Right lobe of liver (tissue), 6 donors: ENCODE measurements at regions not wholly inside any gene's neighbourhood (a gene's known extent, or its start where the extent isn't known, plus 50 kb on each side); places are given as distances from the start of the nearest gene placed in this dataset.

ENCODE experiments used
- ATAC-seq, 4 donors: fragments of 200-7000 bp; cut with Tn5 transposase; one replicate each; pipeline ENCODE4 v1.9.1; 2020; ENCODE audit warnings: mild to moderate bottlenecking in 4 of 4, moderate library complexity in 4 of 4
- DNase-seq, 3 donors: peaks; one replicate each; pipeline ENCODE4 v3.0.0-alpha.2; 2020
- H3K27ac ChIP-seq, 3 donors: fragments of 200-600 bp; one replicate each; pipeline ENCODE4 v1.8.0; 2022
- H3K27me3 ChIP-seq, 2 donors: fragments of 200-600 bp; one replicate each; pipeline ENCODE4 v1.8.0; 2022
- H3K36me3 ChIP-seq, 4 donors: fragments of 200-600 bp; sonication (generic) in 1 of 4; one replicate each; pipeline versions ENCODE4 v1.5.1 to v1.8.0; 2017 to 2022; ENCODE audit warnings: control low read depth in 1 of 4
- H3K4me1 ChIP-seq, 4 donors: fragments of 200-600 bp; sonication (generic) in 1 of 4; one replicate each; pipeline versions ENCODE4 v1.5.1 to v1.8.0; 2017 to 2022; ENCODE audit warnings: control low read depth in 1 of 4
- H3K4me3 ChIP-seq, 3 donors: fragments of 200-600 bp; one replicate each; pipeline ENCODE4 v1.8.0; 2022
- H3K9me3 ChIP-seq, 4 donors: fragments of 200-600 bp; sonication (generic) in 1 of 4; one replicate each; pipeline versions ENCODE4 v1.5.1 to v1.8.0; 2017 to 2022; ENCODE audit warnings: control low read depth in 1 of 4
- CTCF ChIP-seq, 4 donors: fragments of 200-600 bp in 3 of 4; fragments of 450-650 bp in 1 of 4; IDR thresholded peaks; one replicate each; pipeline versions ENCODE4 v1.5.1 to v1.8.0; 2016 to 2022; ENCODE audit warnings: antibody characterized with exemption in 4 of 4, mild to moderate bottlenecking in 2 of 4
- POLR2A ChIP-seq: fragments of 450-650 bp; IDR thresholded peaks from one replicate; pipeline ENCODE4 v1.6.1; 2017; ENCODE audit warnings: antibody characterized with exemption, mild to moderate bottlenecking
- WGBS: methylation state at CpG from one replicate; pipeline ENCODE4 v1.1.6; 2018; ENCODE audit warnings: low coverage, low lambda C conversion rate; ENCODE audit not compliant: insufficient coverage; ENCODE audit errors: missing lambda C conversion rate; 5-methylcytosine and 5-hydroxymethylcytosine counted together
- intact Hi-C, 2 donors: fragments of 100-400 bp; cut with DNase I; formaldehyde crosslinking; loops; one replicate each; pipeline versions ENCODE4 v1.11.2 to v1.14.1; 2022
- donor health status: DM: no; HTN: yes; CAD: no.
- donor health status: DM: no; HTN: no; CAD: no.
- donor health status: DM: no; HTN: no; CAD: no.
- donor health status: DM: no; HTN: yes; CAD: no.
- donor health status: DM: no; HTN: yes; CAD: no.

GRCh38 chr17:77636835-77637817 lies 321.4 kb upstream of the TNRC6C start:
- H3K4me3 ChIP-seq = no peak overlapping the region
- H3K9me3 ChIP-seq = no peaks in the 10 kb centered on the region
- TF ChIP-seq POLR2A = no peak
- no peak for TF ChIP-seq CTCF (IDR thresholded peaks at IDR 0.05)
- no peaks in the 10 kb centered on the region for H3K36me3 ChIP-seq
- ATAC-seq (no peak), DNase-seq (peak in 1 of 3 donors; percentile 37)
- H3K27me3 ChIP-seq = no peaks in the 10 kb centered on the region
- WGBS = 67% methylated on average over 11 of the region's 19 CpGs
- no peak overlapping the region for H3K27ac ChIP-seq
- no peaks in the 10 kb centered on the region for H3K4me1 ChIP-seq
- intact Hi-C loops = no loop called here

GRCh38 chr17:77637818-77638575 lies 320.5 kb upstream of the TNRC6C start:
- Histone ChIP-seq H3K4me1 (no peaks in the 10 kb centered on the region), H3K9me3 (no peaks in the 10 kb centered on the region), H3K4me3 (no peak overlapping the region), H3K36me3 (no peaks in the 10 kb centered on the region), H3K27ac (no peak overlapping the region), H3K27me3 (no peaks in the 10 kb centered on the region)
- WGBS = 56% methylated on average over 2 of the region's 16 CpGs
- TF ChIP-seq POLR2A (no peak), CTCF (IDR thresholded peaks at IDR 0.05) (no peak)
- DNase-seq = peak in 1 of 3 donors; percentile 23
- intact Hi-C loops = no loop called here
- ATAC-seq = no peak

GRCh38 chr17:77640252-77640651 lies 318.3 kb upstream of the TNRC6C start:
- ATAC-seq (no peak), DNase-seq (no peak)
- H3K9me3 ChIP-seq = no peaks in the 10 kb centered on the region
- no peaks in the 10 kb centered on the region for H3K36me3 ChIP-seq
- WGBS = 52% methylated on average over 3 of the region's 3 CpGs
- TF ChIP-seq CTCF (IDR thresholded peaks at IDR 0.05) (no peak), POLR2A (no peak)
- intact Hi-C loops = no loop called here
- no peaks in the 10 kb centered on the region for H3K4me1 ChIP-seq
- H3K27me3 ChIP-seq = no peaks in the 10 kb centered on the region
- no peak overlapping the region for H3K4me3 ChIP-seq
- H3K27ac ChIP-seq = no peak overlapping the region

- H3K27me3 ChIP-seq = no peaks in the 10 kb centered on the region
- H3K4me3 ChIP-seq = no peak overlapping the region
- no peak for DNase-seq
- H3K4me1 ChIP-seq = no peaks in the 10 kb centered on the region
- ATAC-seq = no peak
- intact Hi-C loops = no loop called here
- no peaks in the 10 kb centered on the region for H3K9me3 ChIP-seq
- H3K27ac ChIP-seq = no peak overlapping the region
- WGBS = 47% methylated on average over 3 of the region's 8 CpGs
- TF ChIP-seq CTCF (IDR thresholded peaks at IDR 0.05) (no peak), POLR2A (no peak)
- no peaks in the 10 kb centered on the region for H3K36me3 ChIP-seq
Measured at GRCh38 chr17:77640916-77641605, 317.4 kb upstream of the TNRC6C start.
